ENCODE measurements at regions not wholly inside any gene's neighbourhood (a gene's known extent, or its start where the extent isn't known, plus 50 kb on each side); places are given as distances from the start of the nearest gene placed in this dataset.

DNA sequence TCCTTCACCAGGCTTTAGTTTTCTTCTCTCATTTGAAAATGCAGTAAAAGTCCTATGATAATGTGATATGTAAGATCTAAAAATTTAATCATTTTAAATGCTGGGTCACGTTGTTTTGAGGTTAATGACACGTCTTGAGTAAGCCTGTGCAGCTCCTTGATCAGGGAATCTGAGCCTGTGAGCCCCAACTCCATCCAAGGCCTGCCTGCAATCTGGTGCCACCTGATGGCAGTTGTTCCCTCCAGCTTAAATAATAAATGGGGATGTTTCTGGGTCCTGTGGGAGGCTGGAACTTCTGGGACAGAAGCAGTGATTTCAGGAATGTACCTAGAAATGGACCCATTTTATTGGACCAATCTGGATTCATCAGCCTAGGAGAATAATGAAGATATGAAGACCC, 455.4 kb upstream of the ADGRL3 start:
- TF ChIP-seq GATA2 (IDR thresholded peaks at IDR 0.05; ENCODE audit: low read depth, low read length) (no peak), GATA3 (IDR thresholded peaks at IDR 0.05; ENCODE audit: low read depth, low read length) (no peak)
